ENCODE measurements at regions not wholly inside any gene's neighbourhood (a gene's known extent, or its start where the extent isn't known, plus 50 kb on each side); places are given as distances from the start of the nearest gene placed in this dataset.
A peak's percentile ranks its signal among the peaks of the same experiment; 100 is the strongest.
"Not testable (repeated sequence)": the region's sequence is repeated elsewhere in the genome, so short reads cannot be mapped to it uniquely, and the experiment has no call there.

DNA sequence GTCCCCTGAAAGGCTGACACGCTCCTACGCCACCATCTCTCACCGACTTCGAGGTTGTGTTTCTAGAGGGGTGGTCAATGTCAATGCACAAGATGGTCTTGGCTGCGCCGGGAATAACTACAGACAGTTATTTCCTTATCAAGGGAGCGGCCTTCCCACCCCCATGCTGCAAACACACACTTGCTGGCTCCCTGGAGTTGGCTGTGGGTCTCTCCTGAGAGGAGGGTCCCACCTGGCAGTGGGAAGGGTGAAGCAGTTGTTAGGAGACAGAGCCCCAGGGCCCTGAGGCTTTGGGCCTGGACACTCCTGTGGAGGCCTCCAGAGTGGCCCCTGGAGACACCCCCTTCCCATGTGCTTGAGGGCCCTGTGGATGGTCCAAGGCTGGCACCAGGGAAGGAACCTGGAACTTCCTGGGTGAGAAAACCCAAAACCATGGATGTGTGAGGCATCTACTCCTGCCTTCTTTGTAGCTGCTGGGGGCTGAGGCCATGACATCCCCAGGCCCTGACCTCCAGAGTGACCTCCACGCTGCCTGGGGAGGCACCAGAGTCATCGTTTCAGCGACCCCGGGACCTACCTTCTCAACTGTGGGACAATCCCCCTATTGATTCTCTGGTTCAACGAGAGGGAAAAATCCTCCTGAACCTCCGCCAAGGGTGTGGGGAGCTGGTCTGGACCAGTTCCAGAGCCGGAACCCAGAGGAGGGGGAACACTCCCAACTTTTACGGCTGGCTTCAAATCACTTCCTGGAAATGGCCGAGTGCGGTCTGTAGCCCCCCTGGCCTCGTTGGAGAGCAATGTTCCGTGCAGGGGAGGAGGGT lies 101.1 kb upstream of the COL5A1 start:
- ATAC-seq, result no peak
- intact Hi-C loops (cut with micrococcal nuclease), result no loop called here
- DNase-seq, result peak; percentile 23

DNA sequence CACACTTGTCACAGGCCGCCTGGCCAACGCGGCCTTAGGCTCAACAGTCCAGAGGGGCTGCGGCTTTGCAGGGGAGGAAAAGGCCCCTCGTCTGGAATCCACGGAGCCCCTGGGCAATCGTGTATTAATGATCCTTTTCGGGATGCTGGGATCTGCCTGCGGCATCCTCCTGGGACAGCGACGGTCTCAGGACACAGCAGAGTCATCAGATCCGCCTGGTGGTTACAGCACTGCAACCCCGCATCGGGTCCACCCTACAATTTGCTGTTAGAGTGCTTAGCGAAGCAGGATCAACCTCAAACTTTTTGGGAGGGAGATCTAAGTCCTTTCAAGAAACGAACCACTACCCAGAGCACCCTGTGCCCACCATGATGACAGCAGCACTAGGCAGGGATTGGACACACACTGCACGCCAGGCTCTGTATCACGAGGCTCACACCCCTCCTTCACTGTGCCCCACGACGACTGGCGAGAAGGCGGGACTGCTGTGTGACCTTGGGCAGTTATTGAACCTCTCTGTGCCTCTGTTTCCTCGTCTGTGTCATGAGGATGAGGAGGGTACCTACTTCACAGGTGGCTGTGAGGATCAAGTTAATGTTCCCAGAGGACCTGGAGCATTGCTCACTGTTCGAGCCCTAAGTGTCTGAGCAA lies 100.4 kb upstream of the COL5A1 start:
- intact Hi-C loops (cut with micrococcal nuclease), result no loop called here
- DNase-seq, result peak; percentile 16
- ATAC-seq, result no peak

DNA sequence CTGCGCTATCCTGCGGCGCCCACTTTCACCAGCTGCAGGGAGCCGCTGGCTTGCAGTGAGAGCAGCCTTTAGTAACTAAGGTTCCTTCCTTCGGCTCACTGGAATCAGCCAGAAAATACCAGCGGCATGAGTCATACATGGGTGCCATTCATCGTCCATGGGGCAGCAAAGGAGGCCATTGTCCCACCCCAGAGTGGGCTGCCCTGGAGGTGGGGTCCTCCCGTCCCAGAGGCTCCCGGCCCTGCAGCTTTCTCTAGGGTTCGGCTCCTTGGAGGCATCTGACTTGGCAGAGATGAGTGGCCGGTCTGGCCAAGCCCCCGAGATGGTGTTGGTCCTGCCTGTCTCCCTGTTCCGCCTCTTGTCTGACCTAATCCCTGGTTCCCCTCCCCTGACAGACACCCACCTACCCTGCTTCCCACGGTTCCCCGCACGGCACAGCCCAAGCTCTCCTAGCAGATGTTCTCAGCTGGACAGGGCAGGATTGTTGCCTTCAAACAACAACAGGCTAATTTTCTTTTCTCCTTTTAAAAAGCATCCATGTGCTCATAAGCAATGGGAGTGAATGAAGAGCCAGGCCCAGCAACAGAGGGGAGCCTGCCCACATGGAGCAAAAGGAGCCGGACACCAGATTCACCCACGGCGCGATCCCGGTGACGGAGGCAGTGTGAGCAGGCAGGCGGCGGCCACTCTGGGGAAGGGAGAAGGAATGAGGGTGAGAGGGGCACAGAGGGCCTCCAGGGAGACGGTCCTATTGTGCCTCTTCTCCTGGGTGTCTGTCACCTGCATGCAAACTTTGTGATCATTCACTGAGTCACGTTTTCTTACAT lies 97.0 kb upstream of the COL5A1 start:
- intact Hi-C loops (cut with micrococcal nuclease), result no loop called here
- DNase-seq (peak; percentile 57), ATAC-seq (peak; percentile 69)

DNA sequence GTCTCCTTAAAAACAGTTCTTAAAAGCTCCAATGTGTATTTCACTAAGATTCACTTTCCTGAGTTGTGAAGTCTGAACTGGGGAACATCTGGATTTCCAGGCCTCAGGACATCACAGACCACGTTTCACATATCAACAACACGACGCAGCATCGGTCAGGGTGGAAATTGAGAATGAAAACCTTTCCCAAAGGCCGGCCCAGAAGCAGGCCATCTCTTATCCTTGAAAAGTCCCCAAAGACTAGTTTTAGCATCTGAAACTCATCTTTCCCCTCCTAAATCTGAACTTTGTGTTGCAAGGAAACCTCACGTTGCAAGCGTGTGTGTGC lies 96.4 kb upstream of the COL5A1 start:
- intact Hi-C loops (cut with micrococcal nuclease), result no loop called here
- ATAC-seq (peak; percentile 4), DNase-seq (no peak)

DNA sequence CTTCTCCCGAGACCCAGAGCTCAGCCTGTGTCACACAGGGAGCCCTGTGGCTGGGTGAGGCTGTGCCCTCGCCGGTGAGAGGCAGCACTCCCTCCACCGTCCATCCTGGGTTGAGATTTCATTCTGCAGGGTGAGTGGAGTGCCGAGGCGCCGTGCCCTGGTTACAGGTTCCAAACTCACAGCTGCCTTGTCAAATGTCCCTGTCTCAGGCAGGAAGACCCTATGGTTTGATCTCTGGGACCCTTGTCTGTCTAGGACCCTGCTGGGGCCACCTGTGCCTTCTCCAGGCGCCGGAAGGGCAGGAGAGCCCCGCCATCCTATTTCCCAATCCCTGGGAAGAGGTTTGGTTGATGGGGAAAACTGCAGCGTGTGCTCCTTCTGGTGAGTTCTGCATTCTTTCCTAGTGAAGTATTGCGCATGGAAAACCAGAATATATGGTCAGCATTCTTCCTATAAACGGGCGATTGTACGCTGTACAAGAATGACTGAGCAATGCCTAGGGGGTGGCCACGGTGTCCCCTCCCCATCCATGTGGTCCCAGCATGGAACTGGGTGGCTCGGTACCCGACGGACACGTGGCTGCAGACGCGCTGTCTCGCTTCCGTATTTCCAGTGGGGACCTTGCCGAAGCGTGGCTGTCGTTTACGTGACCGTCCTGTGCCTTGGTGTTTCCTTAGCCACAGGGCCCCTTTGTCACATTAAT lies 95.9 kb upstream of the COL5A1 start:
- peak; percentile 39 for DNase-seq
- peak; percentile 62 for ATAC-seq
- intact Hi-C loops (cut with micrococcal nuclease), result no loop called here

DNA sequence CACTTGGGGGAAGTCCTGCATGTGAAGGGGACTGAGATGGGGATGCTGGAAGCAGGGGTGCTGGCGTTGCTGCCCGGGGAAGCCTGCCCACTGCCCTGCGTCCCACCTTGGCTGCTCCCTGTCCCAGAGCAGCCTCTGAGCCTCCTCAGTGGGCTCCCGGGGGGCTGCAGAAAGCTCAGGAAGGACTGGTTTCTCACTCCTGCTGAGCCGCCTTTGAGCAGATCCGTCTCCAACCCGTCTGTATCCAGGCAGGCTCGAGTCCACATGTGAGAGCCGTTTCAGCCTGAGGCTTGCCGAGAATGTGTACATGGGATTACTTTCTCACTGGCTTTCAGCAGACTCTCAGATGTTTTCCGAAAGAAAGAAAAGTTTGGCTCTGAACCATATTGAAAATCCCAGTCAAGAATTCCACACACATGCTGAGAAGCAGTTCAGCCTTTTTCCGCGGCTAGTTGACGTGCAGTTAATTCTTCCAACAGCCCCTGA lies 95.3 kb upstream of the COL5A1 start:
- ATAC-seq (peak; percentile 56), DNase-seq (peak; percentile 38)
- intact Hi-C loops (cut with micrococcal nuclease), result no loop called here

DNA sequence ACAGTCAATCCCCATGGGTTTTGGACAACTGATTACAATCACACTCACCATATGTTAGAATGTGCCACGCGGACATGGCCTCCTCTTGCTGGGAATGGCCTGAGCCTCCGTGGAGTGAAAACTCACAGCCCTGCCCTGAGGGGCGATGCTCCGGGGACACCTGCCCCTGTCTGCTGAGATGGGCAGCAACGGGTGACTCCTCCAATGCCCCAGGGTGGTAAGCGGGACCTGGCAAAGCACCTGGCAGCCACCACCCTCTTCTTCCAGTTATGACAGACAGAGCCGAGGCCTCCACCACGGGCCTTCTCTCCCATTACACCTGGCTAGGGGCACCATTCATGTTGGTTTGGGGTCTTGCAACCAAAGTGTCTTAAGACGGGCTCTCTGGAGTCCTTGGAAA lies 94.9 kb upstream of the COL5A1 start:
- intact Hi-C loops (cut with micrococcal nuclease), result no loop called here
- ATAC-seq, result no peak
- DNase-seq, result no peak

DNA sequence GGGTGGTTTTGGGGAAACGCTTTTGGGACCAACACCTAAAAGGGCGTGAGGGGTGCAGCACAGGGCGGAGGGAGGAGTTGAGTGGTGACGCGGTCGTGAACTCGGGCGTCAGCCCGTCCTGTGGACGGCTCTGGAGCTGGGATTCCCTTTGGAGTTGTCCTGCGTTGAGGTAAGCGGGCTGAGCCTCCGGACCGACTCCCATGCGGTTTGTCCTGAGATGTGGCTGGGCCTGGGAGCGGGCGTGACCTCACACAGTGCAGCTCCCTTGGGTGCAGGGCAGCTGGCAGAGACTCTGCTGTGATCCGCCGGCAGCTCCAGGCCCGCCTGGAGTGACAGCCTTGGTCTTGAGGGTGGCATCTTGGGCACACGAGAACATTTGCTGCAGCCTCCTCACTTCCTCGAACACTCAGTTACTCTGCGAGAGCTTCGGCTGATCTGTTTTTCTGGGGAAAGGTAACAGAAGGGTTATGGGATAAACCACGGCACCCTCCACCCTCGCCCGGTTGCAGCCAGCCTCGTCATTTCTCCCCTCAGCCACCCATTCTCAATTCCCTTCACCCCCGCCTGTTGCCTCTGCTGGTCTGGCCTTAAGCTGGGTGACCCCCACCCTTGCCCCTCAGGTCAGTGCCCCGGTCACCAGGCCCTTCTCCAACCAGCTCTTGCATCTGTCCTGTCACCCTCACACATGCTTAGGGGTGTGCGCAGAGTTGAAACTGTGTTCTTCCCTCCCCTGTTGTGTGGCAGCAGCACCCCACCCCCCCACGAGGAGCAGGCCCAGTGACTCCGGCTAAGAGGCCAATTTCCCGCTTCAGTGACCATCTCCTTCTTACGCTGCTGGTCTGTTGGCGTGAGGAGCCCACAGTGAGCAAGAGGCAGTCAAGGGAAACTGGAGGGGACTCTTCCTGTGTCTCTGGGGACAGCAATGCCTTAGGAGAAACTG lies 94.2 kb upstream of the COL5A1 start:
- intact Hi-C loops (cut with micrococcal nuclease), result no loop called here
- ATAC-seq (no peak), DNase-seq (no peak)

DNA sequence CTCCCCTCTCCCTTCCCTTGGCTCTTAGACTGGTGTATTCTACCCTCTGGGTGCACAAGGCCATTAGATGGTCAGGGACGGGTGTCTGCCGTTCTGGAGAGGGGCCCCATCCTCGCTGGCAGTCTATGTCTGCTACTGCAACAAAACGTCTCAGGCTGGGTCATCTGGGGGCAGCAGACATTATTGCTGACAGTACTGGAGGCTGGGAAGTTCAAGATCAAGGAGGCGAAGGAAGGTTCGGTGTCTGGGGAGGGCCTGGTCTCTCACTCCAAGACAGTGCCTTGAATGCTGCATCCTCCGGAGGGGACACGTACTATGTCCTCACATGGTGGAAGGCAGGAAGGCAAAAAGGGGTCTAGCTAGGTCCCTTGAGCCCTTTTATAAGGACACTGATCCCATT lies 93.4 kb upstream of the COL5A1 start:
- intact Hi-C loops (cut with micrococcal nuclease), result no loop called here
- no peak for DNase-seq
- ATAC-seq, result no peak

DNA sequence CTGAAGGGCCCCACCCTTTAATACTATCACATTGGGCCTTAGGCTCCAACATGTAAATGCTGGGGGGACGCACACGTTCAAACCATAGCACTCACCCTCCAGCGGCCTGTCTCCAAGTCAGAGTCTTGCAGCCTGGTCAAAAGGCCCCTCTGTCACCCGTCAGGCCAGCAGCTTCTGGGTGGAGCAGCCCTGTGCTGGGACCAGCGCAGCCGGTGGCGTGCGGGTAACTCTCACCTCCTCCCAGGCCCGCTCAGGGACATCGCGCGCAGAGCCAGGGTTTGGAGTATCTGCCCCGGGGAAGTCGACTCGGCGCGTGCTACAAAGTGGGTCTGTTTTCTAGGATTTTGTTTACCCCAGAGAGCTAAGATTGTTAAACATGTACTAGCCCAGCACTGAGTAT lies 93.0 kb upstream of the COL5A1 start:
- DNase-seq (no peak), ATAC-seq (no peak)
- intact Hi-C loops (cut with micrococcal nuclease), result no loop called here

DNA sequence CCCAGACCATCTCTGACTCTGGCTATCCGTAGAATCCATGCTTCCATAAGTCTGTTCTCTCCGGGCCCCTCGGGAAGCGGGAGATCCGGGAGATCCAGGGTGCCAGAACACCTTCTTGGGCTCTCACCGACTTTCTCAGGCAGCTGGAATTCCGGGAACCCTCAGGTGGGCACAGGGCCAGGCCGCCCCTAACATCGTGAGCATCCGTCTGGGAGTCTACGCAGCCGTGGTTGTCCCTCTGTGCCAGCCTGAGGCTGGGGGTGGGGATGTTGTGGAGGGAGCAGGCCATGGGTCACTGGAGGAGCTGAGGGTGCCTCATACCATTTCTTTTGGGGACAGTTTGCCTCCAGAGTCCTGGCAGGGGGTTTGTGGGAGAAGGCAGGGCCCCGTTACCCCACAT lies 92.3 kb upstream of the COL5A1 start:
- intact Hi-C loops (cut with micrococcal nuclease), result no loop called here
- ATAC-seq (no peak), DNase-seq (no peak)

DNA sequence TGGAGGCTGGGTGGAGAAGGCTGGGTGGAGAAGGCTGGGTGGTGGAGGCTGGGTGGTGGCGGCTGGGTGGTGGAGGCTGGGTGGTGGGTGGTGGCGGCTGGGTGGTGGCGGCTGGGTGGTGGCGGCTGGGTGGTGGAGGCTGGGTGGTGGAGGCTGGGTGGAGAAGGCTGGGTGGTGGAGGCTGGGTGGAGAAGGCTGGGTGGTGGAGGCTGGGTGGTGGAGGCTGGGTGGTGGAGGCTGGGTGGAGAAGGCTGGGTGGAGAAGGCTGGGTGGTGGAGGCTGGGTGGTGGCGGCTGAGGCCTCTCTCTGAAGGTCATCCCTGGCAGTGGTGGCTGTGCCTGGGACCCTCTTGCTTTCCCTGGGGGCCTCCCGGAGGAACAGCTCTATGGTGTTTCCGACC lies 91.5 kb upstream of the COL5A1 start:
- DNase-seq, result peak; percentile 2
- ATAC-seq; intact Hi-C loops (cut with micrococcal nuclease): not testable (repeated sequence)

DNA sequence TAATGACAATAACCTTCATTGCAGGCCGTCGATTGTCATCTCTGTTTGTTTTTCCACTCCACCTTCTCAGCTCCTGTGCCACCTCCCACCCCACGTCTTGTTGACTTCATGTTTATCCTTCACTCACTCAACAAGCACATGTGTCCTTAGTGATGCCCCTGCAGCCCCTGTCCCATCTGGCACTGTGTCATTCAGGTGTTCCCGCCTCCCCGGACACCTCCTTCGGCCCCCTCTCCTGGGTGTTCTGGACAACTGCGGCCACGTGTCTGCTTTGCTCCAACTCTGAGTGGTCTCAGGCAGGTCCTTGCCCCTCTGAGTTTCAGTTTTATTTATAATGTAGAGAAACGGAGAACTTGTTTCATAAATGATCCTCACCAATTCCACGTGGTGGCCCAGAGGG lies 91.0 kb upstream of the COL5A1 start:
- intact Hi-C loops (cut with micrococcal nuclease), result no loop called here
- DNase-seq (peak; percentile 11), ATAC-seq (no peak)

DNA sequence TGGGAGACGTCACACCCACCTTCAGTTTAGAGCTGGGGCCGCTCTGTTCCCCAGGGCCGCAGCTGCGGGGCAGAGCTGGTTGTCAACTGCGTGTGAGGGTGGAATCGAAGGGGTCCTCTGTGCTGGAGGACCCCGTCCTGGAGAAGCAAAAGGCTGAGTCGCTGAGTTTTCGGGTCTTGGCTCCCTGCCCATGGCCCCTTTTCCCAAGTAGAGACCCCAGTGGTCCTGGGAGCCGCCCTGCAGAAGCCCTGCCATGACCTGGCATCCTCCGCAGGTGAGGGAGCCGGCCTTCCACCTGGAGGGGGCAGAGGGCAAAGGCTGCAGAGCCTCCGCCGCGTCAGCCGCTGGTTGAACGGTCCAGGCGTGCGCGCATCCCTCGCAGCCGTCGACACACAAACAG lies 90.4 kb upstream of the COL5A1 start:
- DNase-seq (peak; percentile 27), ATAC-seq (no peak)
- intact Hi-C loops (cut with micrococcal nuclease), result no loop called here

DNA sequence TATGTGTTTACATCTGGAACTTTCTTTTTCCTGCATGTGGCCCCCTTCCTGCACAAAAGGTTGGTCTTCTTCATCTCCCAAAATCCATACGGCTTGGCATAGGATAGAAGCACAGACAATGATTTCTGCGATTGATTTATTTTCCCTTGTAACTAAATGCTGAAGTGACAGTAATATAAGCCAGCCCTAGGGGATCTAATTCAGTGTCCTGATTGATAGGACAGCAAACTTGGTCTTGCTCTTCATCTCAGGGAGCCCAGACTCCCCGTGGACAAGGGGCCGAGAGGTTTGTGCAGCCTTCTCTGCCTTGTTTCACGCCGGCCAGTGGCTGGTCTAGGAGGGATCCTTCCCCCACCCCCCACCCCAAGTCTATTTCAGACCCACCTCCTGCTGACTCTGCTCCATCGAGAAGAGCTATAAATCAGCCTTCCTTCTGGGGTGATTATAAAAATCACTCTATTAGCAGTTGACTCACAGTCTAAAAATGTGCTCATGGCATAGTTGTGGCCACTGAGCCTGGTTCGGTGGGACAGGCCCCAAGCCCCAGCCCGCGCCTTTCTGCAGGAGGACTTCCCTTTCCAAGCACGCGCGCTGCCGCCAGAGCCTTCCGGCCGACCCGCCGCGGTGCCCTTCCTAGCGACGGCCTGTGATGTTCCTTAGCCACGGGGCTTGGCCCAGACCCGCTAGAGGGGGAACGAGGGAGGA lies 89.8 kb upstream of the COL5A1 start:
- intact Hi-C loops (cut with micrococcal nuclease), result no loop called here
- ATAC-seq (no peak), DNase-seq (peak; percentile 55)

DNA sequence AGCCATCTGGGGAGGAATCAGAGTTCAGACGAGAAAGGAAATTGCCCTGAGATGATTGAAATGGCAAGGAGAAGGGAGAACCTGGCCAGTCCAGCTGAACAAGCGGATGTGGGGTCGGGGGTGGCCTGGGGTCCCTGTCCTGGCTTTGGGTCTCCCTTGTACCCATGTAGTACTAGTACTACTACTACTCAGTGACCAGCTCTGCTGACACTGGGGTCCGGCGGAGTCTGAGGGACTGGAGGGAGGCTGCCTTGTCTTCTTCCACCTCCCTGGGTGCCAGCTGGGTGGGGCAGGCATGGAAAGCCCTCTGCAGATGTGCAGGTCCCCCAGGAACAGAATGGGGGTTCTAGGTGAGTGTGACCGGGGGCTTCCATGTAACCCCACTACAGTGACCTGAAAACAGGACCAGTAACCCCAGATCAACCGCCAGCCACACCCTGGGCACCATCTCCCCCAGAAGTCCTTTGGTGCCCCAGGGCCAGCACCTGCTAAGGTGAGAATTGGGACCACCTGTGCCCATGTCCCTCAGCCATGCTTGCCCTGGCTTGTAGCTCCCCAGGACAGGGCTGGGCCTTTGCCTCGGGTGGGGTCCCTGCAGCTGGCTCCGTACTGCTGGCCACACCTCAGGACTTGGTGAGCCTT lies 89.1 kb upstream of the COL5A1 start:
- DNase-seq (peak; percentile 23), ATAC-seq (no peak)

More for the DNA sequence above, 89.1 kb upstream of the COL5A1 start:
- intact Hi-C loops (cut with micrococcal nuclease), result no loop called here

All from left ventricle myocardium superior (tissue), 1 donor.